DND-41 (cell line): ENCODE measurements at regions not wholly inside any gene's neighbourhood (a gene's known extent, or its start where the extent isn't known, plus 50 kb on each side); places are given as distances from the start of the nearest gene placed in this dataset.

Experiments used
- ATAC-seq: fragments of 200-7000 bp; cut with Tn5 transposase; 3 replicates; pipeline ENCODE4 v1.9.1; 2021; ENCODE audit warnings: low read depth; ENCODE audit not compliant: insufficient read depth
- DNase-seq: peaks from one replicate; pipeline ENCODE4 v3.0.0-alpha.2; 2020
- H2AFZ ChIP-seq: 2 replicates; pipeline ENCODE4 v1.6.0; 2012; ENCODE audit warnings: low read depth, low read length
- H3K27ac ChIP-seq: 2 replicates; pipeline ENCODE4 v1.5.1; 2012; ENCODE audit warnings: low read length, inconsistent platforms
- H3K27me3 ChIP-seq: fragments of 200-600 bp; sonication (generic); 2 replicates; pipeline ENCODE4 v1.6.0; 2012; ENCODE audit warnings: low read length, mild to moderate bottlenecking, inconsistent platforms; ENCODE audit not compliant: insufficient read depth, poor library complexity
- H3K36me3 ChIP-seq: 2 replicates; pipeline ENCODE4 v1.5.1; 2012; ENCODE audit warnings: low read length, inconsistent platforms; ENCODE audit not compliant: insufficient read depth
- H3K4me1 ChIP-seq: 2 replicates; pipeline ENCODE4 v1.5.1; 2012; ENCODE audit warnings: mild to moderate bottlenecking, low read length; ENCODE audit not compliant: insufficient read depth
- H3K4me2 ChIP-seq: 2 replicates; pipeline ENCODE4 v1.6.0; 2012; ENCODE audit warnings: mild to moderate bottlenecking, moderate library complexity, low read length, inconsistent platforms; ENCODE audit not compliant: insufficient read depth
- H3K4me3 ChIP-seq, 2 experiments: fragments of 200-600 bp in 1 of 2; shearing (Covaris generic) in 1 of 2; 2 replicates each; pipeline ENCODE4 v1.5.1; 2012 to 2016; ENCODE audit warnings: inconsistent platforms in 2 of 2, low read length in 2 of 2, mild to moderate bottlenecking in 2 of 2, low read depth in 1 of 2, moderate library complexity in 1 of 2
- H3K79me2 ChIP-seq: 2 replicates; pipeline ENCODE4 v1.6.0; 2012; ENCODE audit warnings: low read length, inconsistent platforms; ENCODE audit not compliant: insufficient read depth
- H3K9ac ChIP-seq: 2 replicates; pipeline ENCODE4 v1.6.0; 2012; ENCODE audit warnings: low read depth, mild to moderate bottlenecking, inconsistent platforms, low read length, moderate library complexity
- H3K9me3 ChIP-seq: 2 replicates; pipeline ENCODE4 v1.5.1; 2012; ENCODE audit warnings: low read length, moderate library complexity, mild to moderate bottlenecking, inconsistent platforms; ENCODE audit not compliant: insufficient read depth, severe bottlenecking
- H4K20me1 ChIP-seq: 2 replicates; pipeline ENCODE4 v1.6.0; 2012; ENCODE audit warnings: low read length; ENCODE audit not compliant: insufficient read depth
- EZH2 ChIP-seq: IDR thresholded peaks from 3 replicates; pipeline ENCODE4 v1.6.1; 2012; ENCODE audit warnings: borderline replicate concordance, low read depth, mild to moderate bottlenecking, moderate library complexity, low read length, inconsistent platforms; ENCODE audit not compliant: severe bottlenecking
- TF ChIP-seq, protein P1 (sequence below): IDR thresholded peaks from 2 replicates; pipeline ENCODE4 v1.5.1; 2012; ENCODE audit warnings: borderline replicate concordance, low read length, moderate library complexity, mild to moderate bottlenecking; ENCODE audit not compliant: poor library complexity, severe bottlenecking; ENCODE audit errors: extremely low read depth

DNA sequence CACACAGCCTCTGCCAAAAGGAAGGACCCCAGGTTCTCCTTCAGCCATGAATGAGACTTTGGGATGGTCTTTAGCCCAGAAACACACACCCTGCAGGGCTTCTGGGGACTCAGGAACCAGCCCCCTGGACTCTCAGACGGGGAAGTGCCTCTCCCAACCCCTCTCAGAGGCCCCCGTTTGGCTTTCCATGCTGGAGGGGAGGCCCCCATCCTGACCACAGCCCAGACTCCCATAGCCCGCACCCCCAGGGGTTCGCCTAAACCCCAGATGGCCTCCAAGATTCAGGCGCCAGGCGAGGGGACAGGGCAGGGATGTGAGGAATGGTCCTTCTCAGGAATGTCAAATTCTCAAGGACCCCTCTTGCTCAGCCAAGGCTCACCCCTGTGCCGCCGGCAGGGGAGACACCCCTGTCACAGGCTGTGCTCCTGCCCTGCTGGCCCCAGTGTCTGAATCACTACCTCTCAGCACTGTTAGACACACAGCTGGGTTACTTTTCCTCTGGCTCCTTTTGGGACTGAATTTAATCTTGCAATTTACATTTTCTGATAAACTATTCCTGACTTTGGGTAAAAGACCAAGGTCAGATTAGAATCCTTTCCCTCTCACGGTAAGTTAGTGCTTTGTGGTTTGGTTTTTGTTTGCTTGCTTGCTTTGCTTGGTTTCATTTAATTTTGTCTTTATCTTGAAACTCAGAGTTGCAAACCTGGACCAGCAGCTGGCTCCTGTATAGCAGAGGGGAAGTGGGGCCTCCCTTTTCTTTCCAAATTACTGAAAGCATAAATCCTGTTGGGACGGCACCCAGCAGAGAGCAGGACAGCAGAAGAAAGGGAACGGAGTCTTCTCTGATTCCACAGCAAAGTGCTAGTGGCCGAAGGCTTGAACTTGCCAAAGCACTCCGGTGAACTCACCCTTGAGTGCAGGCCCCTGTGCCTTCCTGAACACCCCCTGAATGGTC, 198.9 kb upstream of the RAB6C start:
- ATAC-seq: no peak
- no peak overlapping the region for H3K4me2 ChIP-seq
- H3K79me2 ChIP-seq: no peaks in the 10 kb centered on the region
- TF ChIP-seq, protein P1, sequence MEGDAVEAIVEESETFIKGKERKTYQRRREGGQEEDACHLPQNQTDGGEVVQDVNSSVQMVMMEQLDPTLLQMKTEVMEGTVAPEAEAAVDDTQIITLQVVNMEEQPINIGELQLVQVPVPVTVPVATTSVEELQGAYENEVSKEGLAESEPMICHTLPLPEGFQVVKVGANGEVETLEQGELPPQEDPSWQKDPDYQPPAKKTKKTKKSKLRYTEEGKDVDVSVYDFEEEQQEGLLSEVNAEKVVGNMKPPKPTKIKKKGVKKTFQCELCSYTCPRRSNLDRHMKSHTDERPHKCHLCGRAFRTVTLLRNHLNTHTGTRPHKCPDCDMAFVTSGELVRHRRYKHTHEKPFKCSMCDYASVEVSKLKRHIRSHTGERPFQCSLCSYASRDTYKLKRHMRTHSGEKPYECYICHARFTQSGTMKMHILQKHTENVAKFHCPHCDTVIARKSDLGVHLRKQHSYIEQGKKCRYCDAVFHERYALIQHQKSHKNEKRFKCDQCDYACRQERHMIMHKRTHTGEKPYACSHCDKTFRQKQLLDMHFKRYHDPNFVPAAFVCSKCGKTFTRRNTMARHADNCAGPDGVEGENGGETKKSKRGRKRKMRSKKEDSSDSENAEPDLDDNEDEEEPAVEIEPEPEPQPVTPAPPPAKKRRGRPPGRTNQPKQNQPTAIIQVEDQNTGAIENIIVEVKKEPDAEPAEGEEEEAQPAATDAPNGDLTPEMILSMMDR: no peak
- TF ChIP-seq EZH2: no peak
- H2AFZ ChIP-seq: no peak overlapping the region
- no peak overlapping the region for H3K9ac ChIP-seq
- no peaks in the 10 kb centered on the region for H3K9me3 ChIP-seq
- no peak overlapping the region for H3K27ac ChIP-seq
- H3K27me3 ChIP-seq: peaks cover 13% of the 10 kb centered on the region
- DNase-seq: no peak
- H3K4me3 ChIP-seq: no peak overlapping the region
- no peaks in the 10 kb centered on the region for H3K4me1 ChIP-seq
- no peaks in the 10 kb centered on the region for H4K20me1 ChIP-seq
- H3K36me3 ChIP-seq: no peaks in the 10 kb centered on the region

DNA sequence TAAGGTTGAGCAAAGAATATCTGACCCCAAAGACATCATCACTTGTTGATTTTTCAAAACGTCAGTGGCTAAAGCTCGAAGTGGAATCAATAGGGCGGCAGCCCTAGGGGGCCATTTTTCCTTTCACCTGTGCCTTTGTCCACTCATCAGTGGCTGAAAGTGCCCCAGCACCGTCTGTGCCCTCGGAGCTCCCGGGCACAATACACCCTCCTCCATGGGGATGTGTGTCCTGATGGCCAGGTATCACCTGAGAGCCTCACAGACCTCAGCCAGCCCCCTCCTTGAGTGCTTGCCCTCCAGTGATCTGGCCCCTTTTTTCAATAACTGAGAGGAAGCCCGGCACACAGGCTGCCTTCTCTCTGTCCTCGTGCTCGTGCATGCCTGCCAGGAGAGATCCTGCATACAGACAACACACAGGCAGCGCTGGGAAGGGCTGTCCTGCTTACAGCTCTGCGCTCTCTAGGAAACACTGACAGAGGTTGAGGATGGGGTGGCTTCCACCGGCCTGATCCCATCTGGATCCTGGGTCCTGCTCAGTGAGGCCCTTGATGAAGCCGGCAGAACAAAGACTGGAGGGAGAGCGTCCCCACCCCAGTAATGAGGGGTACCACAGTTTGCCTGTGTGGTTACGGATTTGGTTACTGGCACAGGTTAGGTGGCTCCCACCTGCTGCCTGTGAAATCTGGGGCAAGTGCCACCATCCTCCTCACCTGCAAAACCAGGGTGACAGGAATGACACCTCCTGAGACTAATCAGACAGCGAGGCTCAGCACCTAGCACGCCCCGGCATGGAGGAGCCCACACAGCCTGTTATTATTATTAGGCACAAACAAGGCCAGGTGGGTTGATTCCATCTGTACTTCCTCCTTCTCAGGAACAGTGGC, 197.5 kb upstream of the RAB6C start:
- Histone ChIP-seq H3K79me2 (no peaks in the 10 kb centered on the region), H3K9me3 (no peaks in the 10 kb centered on the region), H2AFZ (no peak overlapping the region), H3K9ac (no peak overlapping the region), H3K4me2 (no peak overlapping the region), H3K4me3 (no peak overlapping the region), H3K4me1 (no peaks in the 10 kb centered on the region), H4K20me1 (no peaks in the 10 kb centered on the region), H3K36me3 (no peaks in the 10 kb centered on the region), H3K27me3 (peaks cover 11% of the 10 kb centered on the region), H3K27ac (no peak overlapping the region)
- ATAC-seq: no peak
- no peak for DNase-seq
- TF ChIP-seq EZH2: no peak
- TF ChIP-seq, protein P1: no peak

- DNase-seq (no peak), ATAC-seq (no peak)
- Histone ChIP-seq H3K9ac (no peak overlapping the region), H3K9me3 (no peaks in the 10 kb centered on the region), H3K79me2 (no peaks in the 10 kb centered on the region), H3K4me3 (no peak overlapping the region), H4K20me1 (no peaks in the 10 kb centered on the region), H3K27me3 (peaks cover 8% of the 10 kb centered on the region), H2AFZ (no peak overlapping the region), H3K4me2 (no peak overlapping the region), H3K27ac (no peak overlapping the region), H3K4me1 (no peaks in the 10 kb centered on the region), H3K36me3 (no peaks in the 10 kb centered on the region)
- no peak for TF ChIP-seq EZH2
- TF ChIP-seq, protein P1: no peak
These were observed 196.9 kb upstream of the RAB6C start for GRCh38 chr2:129782633-129782990.
